ENCODE measurements at regions not wholly inside any gene's neighbourhood (a gene's known extent, or its start where the extent isn't known, plus 50 kb on each side); places are given as distances from the start of the nearest gene placed in this dataset.
"Not testable (repeated sequence)": the region's sequence is repeated elsewhere in the genome, so short reads cannot be mapped to it uniquely, and the experiment has no call there.

DNA sequence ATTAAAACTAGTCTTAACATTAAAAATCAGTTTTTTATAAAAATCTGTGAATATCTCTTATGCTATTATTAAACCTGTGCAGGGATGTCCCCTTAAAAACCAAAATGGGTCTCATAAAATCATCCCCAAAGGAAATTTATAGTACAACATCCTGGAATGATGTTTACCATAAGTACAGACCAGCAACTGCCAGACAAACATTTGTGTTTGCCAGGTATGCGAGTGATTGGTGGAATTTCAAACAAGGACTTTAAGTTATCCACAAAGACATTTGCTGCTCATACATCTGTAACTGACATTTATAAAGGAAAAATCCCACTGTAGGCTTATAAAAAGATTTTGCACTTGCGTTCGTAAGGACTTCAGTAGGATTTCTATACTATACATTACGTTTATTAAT, 1375.4 kb upstream of the WWC1 start:
- no peak for DNase-seq (ENCODE audit: low read depth)
- no peaks in the 10 kb centered on the region for H3K36me3 ChIP-seq (ENCODE audit: control insufficient read depth, insufficient read depth, low read length)
- H3K27me3 ChIP-seq (ENCODE audit: control insufficient read depth, insufficient read depth, low read length), result no peaks in the 10 kb centered on the region
- TF ChIP-seq, protein P1, sequence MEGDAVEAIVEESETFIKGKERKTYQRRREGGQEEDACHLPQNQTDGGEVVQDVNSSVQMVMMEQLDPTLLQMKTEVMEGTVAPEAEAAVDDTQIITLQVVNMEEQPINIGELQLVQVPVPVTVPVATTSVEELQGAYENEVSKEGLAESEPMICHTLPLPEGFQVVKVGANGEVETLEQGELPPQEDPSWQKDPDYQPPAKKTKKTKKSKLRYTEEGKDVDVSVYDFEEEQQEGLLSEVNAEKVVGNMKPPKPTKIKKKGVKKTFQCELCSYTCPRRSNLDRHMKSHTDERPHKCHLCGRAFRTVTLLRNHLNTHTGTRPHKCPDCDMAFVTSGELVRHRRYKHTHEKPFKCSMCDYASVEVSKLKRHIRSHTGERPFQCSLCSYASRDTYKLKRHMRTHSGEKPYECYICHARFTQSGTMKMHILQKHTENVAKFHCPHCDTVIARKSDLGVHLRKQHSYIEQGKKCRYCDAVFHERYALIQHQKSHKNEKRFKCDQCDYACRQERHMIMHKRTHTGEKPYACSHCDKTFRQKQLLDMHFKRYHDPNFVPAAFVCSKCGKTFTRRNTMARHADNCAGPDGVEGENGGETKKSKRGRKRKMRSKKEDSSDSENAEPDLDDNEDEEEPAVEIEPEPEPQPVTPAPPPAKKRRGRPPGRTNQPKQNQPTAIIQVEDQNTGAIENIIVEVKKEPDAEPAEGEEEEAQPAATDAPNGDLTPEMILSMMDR (IDR thresholded peaks at IDR 0.05; ENCODE audit: insufficient read depth, low read length, poor library complexity, severe bottlenecking), result no peak
- no peak overlapping the region for H3K4me3 ChIP-seq (ENCODE audit: low read depth, low read length)

DNA sequence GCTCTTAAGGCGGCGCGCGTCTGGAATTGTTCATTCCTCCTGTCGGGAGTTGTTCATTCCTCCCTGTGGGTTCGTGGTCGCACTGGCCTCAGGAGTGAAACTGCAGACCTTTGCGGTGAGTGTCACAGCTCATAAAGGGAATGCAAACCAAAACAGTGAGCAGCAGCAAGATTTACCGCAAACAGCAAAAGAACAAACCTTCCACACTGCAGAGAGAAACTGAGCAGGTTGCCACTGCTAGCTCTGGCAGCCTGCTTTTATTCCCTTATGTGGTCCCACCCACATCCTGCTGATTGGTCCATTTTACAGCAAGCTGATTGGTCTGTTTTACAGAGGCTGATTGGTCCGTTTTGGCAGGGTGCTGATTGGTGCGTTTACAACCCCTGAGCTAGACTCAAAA, 1365.3 kb upstream of the WWC1 start:
- Histone ChIP-seq H3K36me3 (ENCODE audit: control insufficient read depth, insufficient read depth, low read length) (no peaks in the 10 kb centered on the region), H3K27me3 (ENCODE audit: control insufficient read depth, insufficient read depth, low read length) (no peaks in the 10 kb centered on the region), H3K4me3 (ENCODE audit: low read depth, low read length) (no peak overlapping the region)
- DNase-seq (ENCODE audit: low read depth), result no peak
- TF ChIP-seq, protein P1 (IDR thresholded peaks at IDR 0.05; ENCODE audit: insufficient read depth, low read length, poor library complexity, severe bottlenecking), result no peak

DNA sequence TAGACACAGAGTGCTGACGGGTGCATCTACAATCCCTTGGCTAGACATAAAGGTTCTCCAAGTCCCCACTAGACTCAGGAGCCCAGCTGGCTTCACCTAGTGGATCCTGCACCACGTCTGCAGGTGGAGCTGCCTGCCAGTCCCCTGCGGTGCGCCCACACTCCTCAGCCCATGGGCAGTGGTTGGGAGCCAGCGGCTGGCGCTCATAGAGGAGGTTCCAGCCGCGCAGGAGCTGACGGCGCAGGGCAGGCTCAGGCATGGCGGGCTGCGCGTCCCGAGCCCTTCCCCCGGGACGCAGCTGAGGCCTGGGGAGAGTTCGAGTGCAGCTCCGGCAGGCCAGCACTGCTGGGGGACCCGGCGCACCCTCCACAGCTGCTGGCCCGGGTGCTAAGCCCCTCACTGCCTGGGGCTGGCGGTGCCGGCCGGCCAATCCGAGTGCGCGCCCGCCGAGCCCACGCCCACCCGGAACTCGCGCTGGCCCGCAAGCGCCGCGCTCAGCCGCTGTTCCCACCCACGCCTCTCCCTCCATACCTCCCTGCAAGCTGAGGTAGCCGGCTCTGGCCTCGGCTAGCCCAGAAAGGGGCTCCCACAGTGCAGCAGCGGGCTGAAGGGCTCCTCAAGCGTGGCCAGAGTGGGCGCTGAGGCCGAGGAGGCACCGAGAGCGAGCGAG, 1364.5 kb upstream of the WWC1 start:
- H3K36me3 ChIP-seq (ENCODE audit: control insufficient read depth, insufficient read depth, low read length); H3K27me3 ChIP-seq (ENCODE audit: control insufficient read depth, insufficient read depth, low read length); H3K4me3 ChIP-seq (ENCODE audit: low read depth, low read length); DNase-seq (ENCODE audit: low read depth): not testable (repeated sequence)

- no peak overlapping the region for H3K4me3 ChIP-seq (ENCODE audit: low read depth, low read length)
- H3K27me3 ChIP-seq (ENCODE audit: control insufficient read depth, insufficient read depth, low read length), result no peaks in the 10 kb centered on the region
- no peaks in the 10 kb centered on the region for H3K36me3 ChIP-seq (ENCODE audit: control insufficient read depth, insufficient read depth, low read length)
- TF ChIP-seq, protein P1 (IDR thresholded peaks at IDR 0.05; ENCODE audit: insufficient read depth, low read length, poor library complexity, severe bottlenecking), result no peak
- no peak for DNase-seq (ENCODE audit: low read depth)
Measured at GRCh38 chr5:166936351-166936750, 1355.1 kb upstream of the WWC1 start.

GRCh38 chr5:166938071-166938470, 1353.4 kb upstream of the WWC1 start:
- TF ChIP-seq, protein P1 (IDR thresholded peaks at IDR 0.05; ENCODE audit: insufficient read depth, low read length, poor library complexity, severe bottlenecking), result no peak
- Histone ChIP-seq H3K36me3 (ENCODE audit: control insufficient read depth, insufficient read depth, low read length) (no peaks in the 10 kb centered on the region), H3K27me3 (ENCODE audit: control insufficient read depth, insufficient read depth, low read length) (no peaks in the 10 kb centered on the region), H3K4me3 (ENCODE audit: low read depth, low read length) (no peak overlapping the region)
- DNase-seq (ENCODE audit: low read depth), result no peak

DNA sequence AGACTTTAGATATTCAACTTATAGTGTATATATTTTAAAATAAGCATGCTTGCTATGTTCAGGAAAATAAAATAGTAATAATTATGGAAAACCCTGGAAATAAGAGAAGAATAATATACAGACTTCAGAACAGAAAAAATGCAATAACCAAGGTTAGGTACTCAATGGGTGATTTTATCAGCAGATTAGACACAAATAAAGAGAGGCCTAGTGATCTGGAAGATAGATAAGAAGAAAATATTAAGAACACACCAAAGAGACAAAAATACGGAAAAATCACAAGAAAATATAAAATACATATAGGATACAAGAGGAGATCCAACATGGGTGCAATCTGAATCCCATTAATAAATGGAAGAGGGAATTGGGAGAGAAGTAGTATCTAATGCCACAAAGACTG, 1348.5 kb upstream of the WWC1 start:
- Histone ChIP-seq H3K36me3 (ENCODE audit: control insufficient read depth, insufficient read depth, low read length) (no peaks in the 10 kb centered on the region), H3K4me3 (ENCODE audit: low read depth, low read length) (no peak overlapping the region), H3K27me3 (ENCODE audit: control insufficient read depth, insufficient read depth, low read length) (no peaks in the 10 kb centered on the region)
- no peak for DNase-seq (ENCODE audit: low read depth)
- TF ChIP-seq, protein P1 (IDR thresholded peaks at IDR 0.05; ENCODE audit: insufficient read depth, low read length, poor library complexity, severe bottlenecking), result no peak

All from kidney epithelial cell (primary cell).